HUES6 (cell line): ENCODE measurements at regions not wholly inside any gene's neighbourhood (a gene's known extent, or its start where the extent isn't known, plus 50 kb on each side); places are given as distances from the start of the nearest gene placed in this dataset.
"Not testable (repeated sequence)": the region's sequence is repeated elsewhere in the genome, so short reads cannot be mapped to it uniquely, and the experiment has no call there.

Experiments
- H3K27ac ChIP-seq: 2 replicates; pipeline ENCODE4 v1.7.0; 2013; ENCODE audit warnings: low read depth, mild to moderate bottlenecking, low read length, inconsistent platforms
- H3K27me3 ChIP-seq: 2 replicates; pipeline ENCODE4 v1.6.1; 2013; ENCODE audit warnings: low read length; ENCODE audit not compliant: control insufficient read depth, insufficient read depth
- H3K36me3 ChIP-seq: 2 replicates; pipeline ENCODE4 v1.6.1; 2013; ENCODE audit warnings: low read length; ENCODE audit not compliant: control insufficient read depth, insufficient read depth
- H3K4me1 ChIP-seq: 2 replicates; pipeline ENCODE4 v1.6.1; 2013; ENCODE audit warnings: low read length; ENCODE audit not compliant: control insufficient read depth, insufficient read depth
- H3K4me3 ChIP-seq: 2 replicates; pipeline ENCODE4 v1.5.1; 2013; ENCODE audit warnings: low read depth, low read length
- H3K9ac ChIP-seq: one replicate; pipeline ENCODE4 v1.6.1; 2013; ENCODE audit warnings: mild to moderate bottlenecking, low read length
- H3K9me3 ChIP-seq: 2 replicates; pipeline ENCODE4 v1.6.1; 2013; ENCODE audit warnings: low read depth, low read length; ENCODE audit not compliant: control insufficient read depth, insufficient read depth

DNA sequence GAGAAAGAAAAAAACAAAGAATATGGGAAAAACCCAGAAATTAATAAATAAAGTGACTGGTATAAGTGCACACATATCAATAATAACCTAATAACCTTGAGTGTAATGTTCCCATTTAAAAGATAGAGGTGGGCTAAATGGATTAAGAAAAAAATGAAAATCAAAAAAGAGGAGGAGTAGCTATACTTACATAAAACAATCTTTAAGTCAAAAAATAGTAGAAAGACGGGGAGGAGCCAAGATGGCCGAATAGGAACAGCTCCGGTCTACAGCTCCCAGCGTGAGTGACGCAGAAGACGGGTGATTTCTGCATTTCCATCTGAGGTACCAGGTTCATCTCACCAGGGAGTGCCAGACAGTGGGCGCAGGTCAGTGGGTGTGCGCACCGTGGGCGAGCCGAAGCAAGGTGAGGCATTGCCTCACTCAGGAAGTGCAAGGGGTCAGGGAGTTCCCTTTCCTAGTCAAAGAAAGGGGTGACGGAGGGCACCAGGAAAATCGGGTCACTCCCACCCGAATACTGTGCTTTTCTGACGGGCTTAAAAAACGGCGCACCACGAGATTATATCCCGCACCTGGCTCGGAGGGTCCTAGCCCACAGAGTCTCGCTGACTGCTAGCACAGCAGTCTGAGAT, 279.0 kb downstream of the RPAP3 start:
- not testable (repeated sequence) for H3K27me3 ChIP-seq, H3K9ac ChIP-seq, H3K4me1 ChIP-seq, H3K9me3 ChIP-seq, H3K36me3 ChIP-seq, H3K4me3 ChIP-seq, H3K27ac ChIP-seq

DNA sequence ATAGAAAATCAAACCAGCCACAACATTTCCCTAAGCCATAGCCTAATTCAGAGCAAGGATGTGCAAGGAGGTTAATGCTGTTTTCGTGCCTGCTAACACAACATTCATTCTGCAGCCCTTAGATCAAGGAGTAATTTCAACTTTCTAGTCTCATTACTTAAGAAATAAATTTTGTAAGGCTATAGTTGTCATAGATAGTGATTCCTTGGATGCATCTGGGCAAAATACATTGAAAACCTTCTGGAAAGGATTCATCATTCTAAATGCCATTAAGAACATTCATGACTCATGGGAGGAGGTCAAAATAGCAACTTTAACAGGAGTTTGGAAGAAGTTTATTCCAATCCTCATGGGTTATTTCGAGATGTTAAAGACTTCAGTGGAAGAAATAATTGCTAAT, 283.2 kb downstream of the RPAP3 start:
- no peak overlapping the region for H3K4me3 ChIP-seq
- H3K9ac ChIP-seq: no peak overlapping the region
- H3K36me3 ChIP-seq: no peaks in the 10 kb centered on the region
- no peak overlapping the region for H3K27ac ChIP-seq
- H3K9me3 ChIP-seq: peaks cover 9% of the 10 kb centered on the region
- H3K27me3 ChIP-seq: no peaks in the 10 kb centered on the region
- no peaks in the 10 kb centered on the region for H3K4me1 ChIP-seq

DNA sequence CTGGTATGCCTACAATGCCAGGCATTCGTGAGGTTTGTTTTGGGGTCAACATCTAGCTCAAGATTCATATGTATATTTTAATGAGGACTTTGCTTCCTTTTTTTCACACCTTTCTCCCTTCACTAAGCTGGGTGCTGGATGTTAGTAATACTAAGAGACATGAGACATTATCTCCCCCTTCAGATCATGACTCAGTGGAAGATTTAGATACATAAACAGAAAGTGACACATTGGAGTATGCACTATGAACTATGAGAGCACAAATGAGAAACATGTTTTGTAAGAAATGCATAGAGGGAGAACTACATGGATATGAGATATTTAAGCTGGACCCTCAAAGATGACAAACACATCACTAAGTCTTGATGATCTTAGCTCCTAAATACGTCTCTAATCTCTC, 286.3 kb downstream of the RPAP3 start:
- no peaks in the 10 kb centered on the region for H3K27me3 ChIP-seq
- H3K4me3 ChIP-seq: no peak overlapping the region
- H3K9me3 ChIP-seq: peaks cover 4% of the 10 kb centered on the region; the same call in 1 of the 2 replicates
- H3K27ac ChIP-seq: no peak overlapping the region
- no peak overlapping the region for H3K9ac ChIP-seq
- no peaks in the 10 kb centered on the region for H3K36me3 ChIP-seq
- H3K4me1 ChIP-seq: no peaks in the 10 kb centered on the region; the same call in 1 of the 2 replicates

DNA sequence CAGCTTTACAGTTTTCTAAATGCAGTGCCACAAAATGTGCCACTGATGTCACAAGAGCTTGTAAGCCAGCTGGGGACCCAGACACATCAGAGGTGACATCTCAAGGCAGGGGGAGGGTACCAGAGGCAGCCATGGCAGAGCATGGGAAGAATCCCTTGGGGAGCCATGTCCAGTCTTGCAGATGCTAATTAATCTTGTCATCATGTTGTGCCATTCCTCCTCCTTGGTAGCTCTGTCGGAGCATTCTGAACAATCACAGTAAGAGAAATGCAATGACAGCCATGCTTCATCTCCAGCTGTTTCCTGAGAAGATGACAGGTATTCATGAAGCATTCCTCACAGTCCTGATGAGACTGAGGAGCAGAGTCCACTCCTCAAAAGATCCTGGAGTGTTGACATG, 287.9 kb downstream of the RPAP3 start:
- Histone ChIP-seq H3K9me3 (peaks cover 4% of the 10 kb centered on the region; the same call in 1 of the 2 replicates), H3K4me3 (no peak overlapping the region), H3K4me1 (no peaks in the 10 kb centered on the region; the same call in 1 of the 2 replicates), H3K27me3 (no peaks in the 10 kb centered on the region), H3K9ac (no peak overlapping the region), H3K36me3 (no peaks in the 10 kb centered on the region), H3K27ac (no peak overlapping the region)

DNA sequence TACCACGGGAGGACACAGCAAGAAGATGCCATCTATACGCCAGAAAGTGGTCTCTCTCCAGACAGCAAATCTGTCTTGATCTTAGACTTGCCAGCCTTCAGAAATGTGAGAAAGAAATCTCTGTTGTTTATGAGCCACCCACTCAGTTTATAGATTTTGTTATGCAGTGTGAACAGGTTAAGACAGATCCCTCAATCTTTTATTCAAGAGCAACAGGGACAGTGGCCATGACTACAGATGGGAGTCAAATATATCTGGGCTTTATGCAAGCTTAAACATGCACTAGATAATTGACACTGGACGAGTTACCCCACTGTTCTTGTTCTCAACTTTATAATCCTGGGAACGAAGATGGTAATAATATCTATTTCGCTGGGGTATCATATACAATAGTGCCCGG, 288.7 kb downstream of the RPAP3 start:
- Histone ChIP-seq H3K4me1 (no peaks in the 10 kb centered on the region; the same call in 1 of the 2 replicates), H3K4me3 (no peak overlapping the region), H3K9ac (no peak overlapping the region), H3K27ac (no peak overlapping the region), H3K27me3 (no peaks in the 10 kb centered on the region), H3K9me3 (peaks cover 4% of the 10 kb centered on the region; the same call in 1 of the 2 replicates), H3K36me3 (no peaks in the 10 kb centered on the region)

DNA sequence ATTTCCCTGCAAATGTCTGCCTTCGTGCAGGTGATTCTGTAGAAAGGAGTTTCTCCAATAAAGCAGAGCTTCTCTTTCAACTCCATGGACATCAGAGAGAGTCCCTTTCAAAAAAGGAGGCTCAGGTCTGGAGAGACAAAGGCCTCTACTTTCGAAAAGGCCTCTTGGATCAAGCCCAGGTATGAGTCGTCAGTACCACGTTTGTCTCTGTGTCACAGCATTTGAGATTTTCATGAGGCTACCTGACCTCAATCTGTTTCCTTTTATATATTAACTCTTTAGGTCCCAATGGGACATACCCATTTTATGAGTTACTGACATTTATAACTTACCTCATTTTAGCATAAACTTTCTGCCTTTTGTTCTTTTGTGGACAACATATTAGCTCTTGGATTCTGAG, 290.8 kb downstream of the RPAP3 start:
- Histone ChIP-seq H3K27ac (no peak overlapping the region), H3K4me3 (no peak overlapping the region), H3K27me3 (no peaks in the 10 kb centered on the region), H3K9ac (no peak overlapping the region), H3K4me1 (no peaks in the 10 kb centered on the region; the same call in 1 of the 2 replicates), H3K36me3 (no peaks in the 10 kb centered on the region), H3K9me3 (peaks cover 4% of the 10 kb centered on the region; the same call in 1 of the 2 replicates)

DNA sequence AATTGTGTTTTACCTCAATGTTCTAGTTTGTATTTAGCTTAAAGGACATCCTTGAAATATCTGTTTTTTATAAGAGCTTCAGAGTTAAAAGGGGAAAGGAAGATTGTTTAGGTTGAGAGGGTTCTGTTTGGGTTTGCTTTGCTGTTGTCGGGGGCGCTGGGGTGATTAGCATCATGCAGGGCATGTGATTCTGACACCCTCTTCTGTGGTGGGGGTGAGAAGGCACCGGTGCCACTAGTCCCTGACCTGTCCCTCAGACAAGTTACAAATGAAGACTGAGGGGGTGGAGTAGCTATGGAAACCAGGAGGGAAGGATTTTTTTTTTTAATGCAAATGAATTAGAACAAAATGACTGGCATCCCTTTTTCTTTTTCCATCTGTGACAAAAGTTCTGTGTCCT, 291.3 kb downstream of the RPAP3 start:
- Histone ChIP-seq H3K9ac (no peak overlapping the region), H3K36me3 (no peaks in the 10 kb centered on the region), H3K27ac (no peak overlapping the region), H3K27me3 (no peaks in the 10 kb centered on the region), H3K9me3 (peaks cover 4% of the 10 kb centered on the region; the same call in 1 of the 2 replicates), H3K4me1 (no peaks in the 10 kb centered on the region; the same call in 1 of the 2 replicates), H3K4me3 (no peak overlapping the region)

DNA sequence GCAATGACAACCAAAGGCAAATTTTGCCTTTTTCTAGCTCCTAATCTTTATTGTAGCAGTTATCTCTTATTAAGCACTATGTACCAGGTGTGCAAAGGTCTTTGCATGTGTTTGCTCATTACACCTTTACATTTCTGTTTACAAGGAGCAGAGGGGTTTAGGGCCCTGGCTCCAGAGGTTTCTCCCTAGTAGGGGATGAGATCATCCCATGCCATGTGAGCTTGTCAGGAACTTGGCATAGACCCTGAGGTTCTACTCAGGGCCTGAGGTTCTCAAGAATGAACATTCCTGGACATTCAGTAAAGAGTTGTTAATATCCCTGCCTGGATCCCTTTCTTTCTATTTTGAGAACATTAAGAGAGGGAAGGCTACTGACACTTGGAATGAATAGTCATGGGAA, 292.0 kb downstream of the RPAP3 start:
- H3K9me3 ChIP-seq: peaks cover 4% of the 10 kb centered on the region; the same call in 1 of the 2 replicates
- no peak overlapping the region for H3K4me3 ChIP-seq
- H3K27me3 ChIP-seq: no peaks in the 10 kb centered on the region
- H3K36me3 ChIP-seq: no peaks in the 10 kb centered on the region
- no peaks in the 10 kb centered on the region; the same call in 1 of the 2 replicates for H3K4me1 ChIP-seq
- no peak overlapping the region for H3K27ac ChIP-seq
- H3K9ac ChIP-seq: no peak overlapping the region

DNA sequence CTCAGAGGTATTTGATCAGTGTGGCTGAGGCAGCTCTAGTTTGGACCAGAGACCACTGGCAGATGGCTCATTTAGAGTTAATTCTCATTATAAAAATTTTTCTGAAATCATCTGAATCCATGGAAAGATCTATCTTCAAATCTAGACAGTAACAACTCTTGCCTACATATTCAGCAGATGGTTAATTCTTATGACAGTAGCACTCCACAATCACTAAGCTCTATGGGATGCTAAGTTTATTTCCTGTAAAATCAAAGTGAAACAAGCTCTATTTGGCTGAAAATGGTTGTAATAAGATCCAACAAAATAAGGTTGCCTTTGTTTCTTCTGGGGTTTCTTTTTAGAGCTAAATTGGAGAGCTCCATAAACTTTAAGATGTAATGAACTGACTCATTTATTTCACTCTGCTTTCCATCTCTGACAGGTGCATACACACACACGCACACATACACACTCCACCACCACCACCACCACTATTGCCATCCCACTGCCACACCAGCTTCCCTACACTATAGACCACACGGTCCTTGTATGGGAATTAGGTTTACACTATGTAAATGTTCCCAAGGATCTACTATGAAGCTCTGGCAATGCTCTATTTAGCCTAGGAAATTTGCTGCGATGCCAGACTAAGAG, 293.1 kb downstream of the RPAP3 start:
- Histone ChIP-seq H3K27me3 (no peaks in the 10 kb centered on the region), H3K4me1 (no peaks in the 10 kb centered on the region; the same call in 1 of the 2 replicates), H3K27ac (no peak overlapping the region), H3K36me3 (no peaks in the 10 kb centered on the region), H3K9ac (no peak overlapping the region), H3K9me3 (peaks cover 4% of the 10 kb centered on the region; the same call in 1 of the 2 replicates), H3K4me3 (no peak overlapping the region)

DNA sequence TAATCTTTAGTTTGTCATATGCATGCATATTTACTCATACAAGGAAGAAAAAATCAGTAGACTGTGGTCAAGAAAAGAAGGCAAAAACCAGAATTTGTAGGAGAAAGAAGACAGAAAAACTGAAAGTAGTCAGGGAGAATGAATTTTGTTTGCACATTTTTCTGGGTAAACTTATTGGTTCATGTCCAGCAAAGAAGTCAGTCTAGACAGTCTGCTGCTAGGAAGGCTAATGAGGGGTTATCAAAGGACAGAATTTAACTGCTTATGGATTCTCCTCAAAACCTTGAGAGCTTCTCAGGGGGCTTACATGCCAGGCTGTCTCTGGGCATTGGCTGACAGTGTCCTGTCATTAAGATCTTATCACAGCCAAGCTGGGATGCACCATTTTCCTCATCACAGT, 293.9 kb downstream of the RPAP3 start:
- Histone ChIP-seq H3K27me3 (no peaks in the 10 kb centered on the region), H3K4me3 (no peak overlapping the region), H3K9ac (no peak overlapping the region), H3K4me1 (no peaks in the 10 kb centered on the region; the same call in 1 of the 2 replicates), H3K9me3 (peaks cover 4% of the 10 kb centered on the region; the same call in 1 of the 2 replicates), H3K36me3 (no peaks in the 10 kb centered on the region), H3K27ac (no peak overlapping the region)

DNA sequence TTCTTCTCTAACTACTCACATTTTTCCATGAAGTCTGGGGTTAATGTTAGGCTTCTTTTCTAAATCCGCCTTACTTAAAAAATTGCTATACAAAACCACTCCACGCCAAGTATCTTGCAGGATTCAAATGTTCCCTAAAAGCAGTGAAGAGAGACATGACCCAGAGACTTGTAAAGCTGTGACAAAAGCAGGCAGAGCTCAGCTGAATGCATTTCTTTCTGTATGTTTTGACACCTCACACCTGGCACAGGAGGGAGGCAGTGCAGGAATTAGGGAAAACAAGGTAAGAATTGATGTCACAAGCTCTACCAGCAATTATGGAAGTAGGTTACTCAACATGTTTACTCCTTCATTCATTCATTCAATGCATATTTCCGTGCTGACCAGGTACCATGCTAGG, 295.0 kb downstream of the RPAP3 start:
- no peak overlapping the region for H3K4me3 ChIP-seq
- H3K4me1 ChIP-seq: no peaks in the 10 kb centered on the region; the same call in 1 of the 2 replicates
- H3K27me3 ChIP-seq: no peaks in the 10 kb centered on the region
- H3K9me3 ChIP-seq: peaks cover under 1% of the 10 kb centered on the region; the same call in 1 of the 2 replicates
- no peak overlapping the region for H3K27ac ChIP-seq
- no peaks in the 10 kb centered on the region for H3K36me3 ChIP-seq
- no peak overlapping the region for H3K9ac ChIP-seq
